Coronary artery (tissue), 2 donors: ENCODE measurements at regions not wholly inside any gene's neighbourhood (a gene's known extent, or its start where the extent isn't known, plus 50 kb on each side); places are given as distances from the start of the nearest gene placed in this dataset.
"Not testable (repeated sequence)": the region's sequence is repeated elsewhere in the genome, so short reads cannot be mapped to it uniquely, and the experiment has no call there.

ENCODE experiments used
- DNase-seq: peaks from one replicate; pipeline ENCODE4 v3.0.0-alpha.2; 2017; ENCODE audit warnings: low spot score
- H3K27ac ChIP-seq, 2 donors: fragments of 200-600 bp; sonication (generic); one replicate each; pipeline ENCODE4 v1.5.1; 2016 to 2019
- H3K4me3 ChIP-seq: fragments of 200-600 bp; sonication (generic); 2 replicates; pipeline ENCODE4 v1.5.1; 2016; ENCODE audit warnings: mild to moderate bottlenecking, moderate library complexity
- TF ChIP-seq, protein P1 (sequence below): fragments of 200-600 bp; sonication (generic); IDR thresholded peaks from one replicate; pipeline ENCODE4 v1.5.1; 2019; ENCODE audit warnings: antibody characterized with exemption

DNA sequence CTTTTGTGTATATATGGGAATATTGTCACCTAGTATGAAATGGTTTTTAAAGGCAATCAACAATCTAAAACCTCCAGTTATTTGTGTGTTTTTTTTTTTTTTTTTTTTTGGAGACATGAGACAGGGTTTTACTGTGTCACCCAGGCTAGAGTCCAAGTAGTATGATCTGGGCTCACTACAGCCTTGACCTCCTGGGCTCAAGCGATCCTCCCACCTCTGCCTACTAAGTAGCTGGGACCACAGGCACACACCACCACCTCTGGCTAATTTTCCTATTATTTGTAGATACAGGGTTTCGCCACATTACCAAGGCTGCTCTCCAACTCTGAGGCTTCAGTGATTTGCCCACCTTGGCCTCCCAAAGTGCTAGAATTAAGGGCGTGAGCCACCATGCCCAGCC is 349.9 kb downstream of the UTRN start:
- TF ChIP-seq, protein P1, sequence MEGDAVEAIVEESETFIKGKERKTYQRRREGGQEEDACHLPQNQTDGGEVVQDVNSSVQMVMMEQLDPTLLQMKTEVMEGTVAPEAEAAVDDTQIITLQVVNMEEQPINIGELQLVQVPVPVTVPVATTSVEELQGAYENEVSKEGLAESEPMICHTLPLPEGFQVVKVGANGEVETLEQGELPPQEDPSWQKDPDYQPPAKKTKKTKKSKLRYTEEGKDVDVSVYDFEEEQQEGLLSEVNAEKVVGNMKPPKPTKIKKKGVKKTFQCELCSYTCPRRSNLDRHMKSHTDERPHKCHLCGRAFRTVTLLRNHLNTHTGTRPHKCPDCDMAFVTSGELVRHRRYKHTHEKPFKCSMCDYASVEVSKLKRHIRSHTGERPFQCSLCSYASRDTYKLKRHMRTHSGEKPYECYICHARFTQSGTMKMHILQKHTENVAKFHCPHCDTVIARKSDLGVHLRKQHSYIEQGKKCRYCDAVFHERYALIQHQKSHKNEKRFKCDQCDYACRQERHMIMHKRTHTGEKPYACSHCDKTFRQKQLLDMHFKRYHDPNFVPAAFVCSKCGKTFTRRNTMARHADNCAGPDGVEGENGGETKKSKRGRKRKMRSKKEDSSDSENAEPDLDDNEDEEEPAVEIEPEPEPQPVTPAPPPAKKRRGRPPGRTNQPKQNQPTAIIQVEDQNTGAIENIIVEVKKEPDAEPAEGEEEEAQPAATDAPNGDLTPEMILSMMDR, result no peak
- no peak for DNase-seq
- Histone ChIP-seq H3K4me3 (no peak overlapping the region), H3K27ac (no peak overlapping the region)

DNA sequence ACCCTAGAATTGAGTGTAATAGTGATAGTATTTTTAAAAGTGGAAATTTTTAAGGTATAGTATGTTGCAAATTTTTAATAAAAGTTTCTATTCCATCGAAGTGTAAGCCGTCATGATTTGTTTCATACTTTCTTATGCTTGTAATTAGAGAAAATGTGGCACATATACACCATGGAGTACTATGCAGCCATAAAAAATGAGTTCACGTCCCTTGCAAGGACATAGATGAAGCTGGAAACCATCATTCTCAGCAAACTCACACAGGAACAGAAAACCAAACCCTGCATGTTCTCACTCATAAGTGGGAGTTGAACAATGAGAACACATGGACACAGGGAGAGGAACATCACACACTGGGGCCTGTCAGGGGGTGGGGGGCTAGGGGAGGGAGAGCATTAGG is 350.9 kb downstream of the UTRN start:
- H3K4me3 ChIP-seq, DNase-seq, H3K27ac ChIP-seq: not testable (repeated sequence)

DNA sequence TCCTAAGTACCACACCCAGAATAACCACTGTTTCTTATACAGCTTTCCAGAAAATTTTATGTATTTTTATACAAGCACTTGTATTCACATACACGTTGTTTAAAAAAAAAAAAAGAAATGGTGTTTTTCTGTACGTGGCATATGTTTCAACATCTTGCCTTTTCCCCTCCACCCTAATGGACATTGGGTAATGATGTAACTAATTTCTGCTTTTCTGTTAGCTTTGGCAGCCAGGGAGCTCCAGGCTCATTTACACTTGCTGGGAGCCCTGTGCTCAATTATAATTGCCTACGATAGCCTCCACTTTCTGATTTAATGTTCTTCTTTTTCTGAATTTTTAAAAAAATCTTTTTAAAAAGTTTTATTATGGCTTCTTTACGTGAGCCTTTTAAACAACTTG is 352.4 kb downstream of the UTRN start:
- TF ChIP-seq, protein P1, result no peak
- Histone ChIP-seq H3K27ac (no peak overlapping the region), H3K4me3 (no peak overlapping the region)
- DNase-seq, result no peak

DNA sequence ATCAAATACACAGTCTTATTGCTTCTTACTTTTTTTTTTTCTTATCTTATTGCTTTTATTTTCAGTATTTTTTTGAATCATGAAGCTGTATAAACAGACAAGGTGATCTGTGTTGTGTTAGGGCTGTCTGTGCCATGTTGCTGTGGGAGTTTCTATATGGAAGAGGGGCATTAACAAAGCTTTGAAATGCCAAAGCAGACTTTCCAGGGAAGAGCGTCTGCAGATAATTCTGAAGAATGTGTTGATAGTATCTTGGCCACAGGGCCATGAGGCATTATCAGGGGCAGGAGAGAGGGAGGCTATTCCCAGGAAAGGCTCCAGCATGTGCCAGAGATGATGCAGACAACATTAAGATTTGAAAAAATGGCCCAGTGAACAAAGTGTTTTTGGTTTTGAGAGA is 354.5 kb downstream of the UTRN start:
- TF ChIP-seq, protein P1, result no peak
- DNase-seq, result no peak
- no peak overlapping the region for H3K4me3 ChIP-seq
- no peak overlapping the region for H3K27ac ChIP-seq

DNA sequence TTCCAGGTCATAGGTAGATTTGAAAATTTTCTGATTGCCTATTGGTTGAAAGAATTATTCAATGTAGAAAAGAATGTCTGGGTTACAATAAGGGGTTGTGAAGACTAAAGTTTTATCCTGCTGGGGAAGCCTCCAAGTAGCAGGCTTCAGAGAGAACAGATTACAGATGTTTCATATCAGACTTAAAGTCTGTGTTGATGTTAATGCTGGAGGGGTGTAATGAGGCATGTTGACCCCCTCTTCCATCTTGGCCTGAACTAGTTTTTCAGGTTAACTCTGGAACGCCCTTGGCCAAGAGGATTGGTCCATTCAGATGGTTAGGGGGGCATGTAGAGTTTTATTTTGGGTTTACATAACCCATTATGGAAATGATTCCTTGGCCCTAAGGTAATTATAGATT is 356.2 kb downstream of the UTRN start:
- TF ChIP-seq, protein P1, result no peak
- DNase-seq, result no peak
- Histone ChIP-seq H3K4me3 (no peak overlapping the region), H3K27ac (no peak overlapping the region)

DNA sequence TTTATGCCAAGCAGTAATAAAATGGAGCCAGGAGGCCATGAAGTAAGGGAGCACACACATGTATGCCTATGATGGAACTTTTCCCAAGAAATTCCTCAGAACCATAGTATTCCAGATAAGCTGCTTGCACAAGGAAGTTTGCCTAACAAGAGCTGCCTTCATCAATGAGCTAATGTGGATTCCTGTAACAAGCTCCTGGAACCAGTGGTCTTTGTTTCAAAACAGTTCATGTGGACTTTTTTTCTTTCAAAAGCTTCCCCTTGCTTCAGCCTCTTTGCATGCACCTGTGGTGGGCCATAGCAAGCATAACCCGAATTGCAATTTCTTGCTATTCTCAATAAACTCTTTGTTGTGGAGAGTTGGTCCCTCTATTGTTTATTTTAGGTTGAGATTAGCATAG is 359.6 kb downstream of the UTRN start:
- H3K27ac ChIP-seq, result no peak overlapping the region

DNA sequence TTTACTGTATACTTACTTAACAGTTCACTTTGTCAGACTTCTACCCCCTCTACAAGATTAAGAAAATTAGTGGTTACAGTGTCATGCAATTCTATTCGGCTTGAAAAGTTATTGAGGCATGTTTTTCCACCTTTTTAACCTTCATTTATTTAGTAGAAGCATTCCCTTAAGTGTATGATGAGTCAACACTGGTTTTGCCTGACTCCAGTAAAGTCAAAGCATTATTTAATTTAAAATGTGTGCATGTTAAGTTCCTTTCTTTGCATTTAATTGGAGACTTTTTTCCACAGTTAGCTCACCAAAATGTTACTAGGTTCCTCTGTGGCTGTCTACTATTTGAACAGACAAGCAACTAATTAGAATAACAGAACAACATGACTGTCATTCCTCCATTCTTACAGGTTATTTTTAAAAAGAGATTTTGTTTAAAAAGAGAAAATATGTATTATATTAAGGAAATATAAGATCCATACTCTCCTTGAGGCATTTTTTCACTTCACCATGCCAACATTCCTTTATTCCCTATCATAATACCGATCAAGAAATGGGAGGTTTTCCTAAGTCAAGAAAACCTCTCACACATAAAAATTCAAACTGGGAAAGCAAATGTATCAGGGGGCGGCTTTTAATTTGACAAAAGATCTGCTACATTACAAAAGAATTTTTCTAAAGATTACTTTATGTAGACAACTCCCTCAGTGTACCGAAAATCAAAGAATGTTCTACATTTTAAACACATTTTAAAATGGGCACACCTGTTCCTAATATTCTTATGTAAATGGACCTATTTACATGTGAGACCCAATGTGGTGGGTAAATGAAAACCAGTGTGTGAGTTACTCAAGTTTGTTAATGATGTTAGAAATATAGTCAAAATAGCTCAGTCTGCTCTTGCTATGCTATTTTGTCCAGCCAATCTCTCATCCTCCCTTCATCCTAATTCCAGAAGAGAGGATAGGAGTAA is 361.2 kb downstream of the UTRN start:
- TF ChIP-seq, protein P1, result no peak
- no peak overlapping the region for H3K27ac ChIP-seq
- H3K4me3 ChIP-seq, result no peak overlapping the region
- DNase-seq, result no peak

More for the DNA sequence above, 359.6 kb downstream of the UTRN start:
- TF ChIP-seq, protein P1, result no peak
- no peak overlapping the region for H3K4me3 ChIP-seq
- no peak for DNase-seq
